GM23338 (cell line): ENCODE measurements at regions not wholly inside any gene's neighbourhood (a gene's known extent, or its start where the extent isn't known, plus 50 kb on each side); places are given as distances from the start of the nearest gene placed in this dataset.

Experiments used
- ATAC-seq: fragments of 200-7000 bp; cut with Tn5 transposase; 3 replicates; pipeline ENCODE4 v1.9.1; 2020
- DNase-seq: peaks from one replicate; pipeline ENCODE4 v3.0.0-alpha.2; 2015; ENCODE audit warnings: low spot score
- H2AFZ ChIP-seq: fragments of 200-600 bp; sonication (generic); 2 replicates; pipeline ENCODE4 v1.8.0; 2016; ENCODE audit warnings: antibody characterized with exemption, mild to moderate bottlenecking, moderate library complexity
- H3F3A ChIP-seq: fragments of 200-600 bp; sonication (generic); replicated peaks from 2 replicates; pipeline ENCODE4 v1.8.0; 2017; ENCODE audit warnings: antibody characterized with exemption, mixed run types, low read depth
- H3K27ac ChIP-seq: fragments of 200-600 bp; sonication (generic); 2 replicates; pipeline ENCODE4 v1.6.1; 2016; ENCODE audit warnings: low read depth
- H3K27me3 ChIP-seq: fragments of 200-600 bp; sonication (generic); 2 replicates; pipeline ENCODE4 v1.8.0; 2016; ENCODE audit warnings: mild to moderate bottlenecking, mixed run types, moderate library complexity; ENCODE audit not compliant: insufficient read depth
- H3K36me3 ChIP-seq: fragments of 200-600 bp; sonication (generic); 2 replicates; pipeline ENCODE4 v1.8.0; 2016; ENCODE audit warnings: mild to moderate bottlenecking; ENCODE audit not compliant: insufficient read depth
- H3K4me1 ChIP-seq: fragments of 200-600 bp; sonication (generic); 2 replicates; pipeline ENCODE4 v1.8.0; 2016; ENCODE audit warnings: mild to moderate bottlenecking, moderate library complexity; ENCODE audit not compliant: insufficient read depth
- H3K4me2 ChIP-seq: fragments of 200-600 bp; sonication (generic); 2 replicates; pipeline ENCODE4 v1.7.1; 2017; ENCODE audit warnings: mixed run types
- H3K4me3 ChIP-seq: fragments of 200-600 bp; sonication (generic); 2 replicates; pipeline ENCODE4 v1.6.1; 2016; ENCODE audit warnings: mixed run types
- H3K79me2 ChIP-seq: fragments of 200-600 bp; sonication (generic); replicated peaks from 2 replicates; pipeline ENCODE4 v1.8.0; 2017; ENCODE audit warnings: mild to moderate bottlenecking; ENCODE audit not compliant: insufficient read depth
- H3K9me2 ChIP-seq: fragments of 200-600 bp; sonication (generic); 2 replicates; pipeline ENCODE4 v1.8.0; 2017; ENCODE audit not compliant: insufficient read depth
- H4K20me1 ChIP-seq: fragments of 200-600 bp; sonication (generic); replicated peaks from 2 replicates; pipeline ENCODE4 v1.8.0; 2017; ENCODE audit warnings: mild to moderate bottlenecking; ENCODE audit not compliant: insufficient read depth
- H3K27ac Mint-ChIP-seq: 2 replicates; pipeline ENCODE4 v1.8.0; 2020; ENCODE audit warnings: inconsistent platforms, mild to moderate bottlenecking, moderate library complexity, mixed read lengths
- H3K27me3 Mint-ChIP-seq: 3 replicates; pipeline ENCODE4 v1.8.0; 2022; ENCODE audit warnings: low read depth, mild to moderate bottlenecking, moderate library complexity, mixed read lengths, inconsistent platforms; ENCODE audit not compliant: insufficient read depth, poor library complexity
- H3K36me3 Mint-ChIP-seq: 3 replicates; pipeline ENCODE4 v1.8.0; 2021; ENCODE audit warnings: low read depth, mild to moderate bottlenecking, inconsistent platforms, moderate library complexity, mixed read lengths
- H3K4me1 Mint-ChIP-seq: 3 replicates; pipeline ENCODE4 v1.8.0; 2020; ENCODE audit warnings: mild to moderate bottlenecking, inconsistent platforms, mixed read lengths
- H3K4me3 Mint-ChIP-seq: 3 replicates; pipeline ENCODE4 v1.8.0; 2021; ENCODE audit warnings: moderate library complexity, mild to moderate bottlenecking, inconsistent platforms, mixed read lengths
- H3K9me3 Mint-ChIP-seq: 3 replicates; pipeline ENCODE4 v1.8.0; 2020; ENCODE audit warnings: moderate library complexity, mild to moderate bottlenecking, inconsistent platforms, mixed read lengths
- CREB1 ChIP-seq: fragments of 250-450 bp; sonication (Bioruptor Pico); IDR thresholded peaks from 2 replicates; pipeline ENCODE4 v1.5.0; 2020; ENCODE audit warnings: low read depth, mild to moderate bottlenecking, moderate library complexity
- EZH2 ChIP-seq: fragments of 200-600 bp; sonication (generic); IDR thresholded peaks from one replicate; pipeline ENCODE4 v1.8.0; 2017; ENCODE audit warnings: antibody characterized with exemption, mild to moderate bottlenecking, low read depth; ENCODE audit not compliant: unreplicated experiment
- REST ChIP-seq: IDR thresholded peaks from one replicate; pipeline ENCODE4 v1.6.1; 2018; ENCODE audit warnings: antibody characterized with exemption; ENCODE audit not compliant: unreplicated experiment
- STAT1 ChIP-seq: IDR thresholded peaks from one replicate; pipeline ENCODE4 v1.6.1; 2016; ENCODE audit warnings: antibody characterized with exemption; ENCODE audit not compliant: unreplicated experiment
- ZNF114 ChIP-seq: fragments of 250-450 bp; sonication (Bioruptor Pico); IDR thresholded peaks from 2 replicates; pipeline ENCODE4 v1.5.0; 2020; ENCODE audit warnings: mild to moderate bottlenecking, moderate library complexity
- ZNF331 ChIP-seq: fragments of 250-450 bp; sonication (Bioruptor Pico); IDR thresholded peaks from 2 replicates; pipeline ENCODE4 v1.5.0; 2020; ENCODE audit warnings: low read depth, mild to moderate bottlenecking, moderate library complexity

GRCh38 chr12:48261773-48262172 lies 58.7 kb upstream of the OR10AD1 start:
- H3F3A ChIP-seq: no peaks in the 10 kb centered on the region
- H3K27ac ChIP-seq: no peak overlapping the region
- TF ChIP-seq ZNF114 (no peak), STAT1 (no peak), ZNF331 (no peak), CREB1 (CRISPR knock-in tag) (no peak), REST (no peak), EZH2 (no peak)
- Mint-ChIP-seq H3K4me3 (no peak overlapping the region), H3K4me1 (no peaks in the 10 kb centered on the region), H3K27me3 (peaks cover 2% of the 10 kb centered on the region), H3K9me3 (no peaks in the 10 kb centered on the region), H3K27ac (no peak overlapping the region), H3K36me3 (no peaks in the 10 kb centered on the region)
- H3K4me2 ChIP-seq: no peak overlapping the region
- H3K9me2 ChIP-seq: no peaks in the 10 kb centered on the region
- no peaks in the 10 kb centered on the region for H4K20me1 ChIP-seq
- no peaks in the 10 kb centered on the region for H3K36me3 ChIP-seq
- no peak overlapping the region for H2AFZ ChIP-seq
- H3K27me3 ChIP-seq: 0 out of 2 replicates have a peak, but pooled peaks cover 4% of the 10 kb centered on the region
- no peaks in the 10 kb centered on the region for H3K4me1 ChIP-seq
- H3K79me2 ChIP-seq: no peaks in the 10 kb centered on the region
- ATAC-seq: no peak
- no peak for DNase-seq
- H3K4me3 ChIP-seq: no peak overlapping the region
